ENCODE measurements at regions not wholly inside any gene's neighbourhood (a gene's known extent, or its start where the extent isn't known, plus 50 kb on each side); places are given as distances from the start of the nearest gene placed in this dataset.

- TF ChIP-seq CTCF (IDR thresholded peaks at IDR 0.05), result no peak
- TF ChIP-seq POLR2A (IDR thresholded peaks at IDR 0.05), result no peak
Observed at GRCh38 chr15:69597061-69597592, 144.5 kb downstream of the RPLP1 start.
